ENCODE measurements at regions not wholly inside any gene's neighbourhood (a gene's known extent, or its start where the extent isn't known, plus 50 kb on each side); places are given as distances from the start of the nearest gene placed in this dataset.

GRCh38 chr5:30698217-30698616 is 495.3 kb upstream of the CDH6 start:
- DNase-seq, result no peak

DNA sequence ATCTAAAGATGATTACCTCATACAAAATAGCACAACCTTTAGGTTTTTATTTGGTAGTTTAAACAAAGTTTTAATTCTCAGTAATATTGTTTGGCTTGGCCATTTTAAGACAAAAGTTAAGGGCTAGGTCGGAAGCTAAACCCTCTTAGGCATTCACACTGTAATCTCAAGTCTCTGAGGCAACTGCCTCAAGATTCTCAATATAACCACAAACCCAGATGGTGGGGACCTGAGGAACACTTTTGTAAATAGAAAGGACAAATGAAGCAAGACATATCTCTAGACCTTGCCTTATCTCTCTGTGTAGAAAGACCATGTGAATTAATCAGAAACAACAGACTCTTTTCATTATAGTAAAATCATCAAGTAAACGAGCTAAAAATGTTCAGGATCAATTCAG is 500.2 kb upstream of the CDH6 start:
- DNase-seq, result no peak

DNA sequence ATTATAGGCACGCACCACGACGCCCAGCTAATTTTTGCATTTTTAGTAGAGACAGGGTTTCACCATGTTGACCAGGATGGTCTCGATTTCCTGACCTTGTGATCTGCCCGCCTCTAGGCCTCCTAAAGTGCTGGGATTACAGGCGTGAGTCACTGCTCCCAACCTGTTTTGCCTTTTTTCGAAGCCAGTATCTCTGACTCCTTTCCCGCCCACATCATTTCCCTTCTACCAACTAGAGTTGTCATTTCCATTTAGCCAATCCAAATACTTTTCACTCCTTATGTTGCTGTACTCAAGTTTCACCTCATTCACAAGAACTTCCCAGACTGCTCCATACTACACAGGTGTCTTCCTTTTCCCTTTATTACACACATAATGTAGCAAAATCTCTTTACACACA is 502.6 kb upstream of the CDH6 start:
- DNase-seq, result no peak

DNA sequence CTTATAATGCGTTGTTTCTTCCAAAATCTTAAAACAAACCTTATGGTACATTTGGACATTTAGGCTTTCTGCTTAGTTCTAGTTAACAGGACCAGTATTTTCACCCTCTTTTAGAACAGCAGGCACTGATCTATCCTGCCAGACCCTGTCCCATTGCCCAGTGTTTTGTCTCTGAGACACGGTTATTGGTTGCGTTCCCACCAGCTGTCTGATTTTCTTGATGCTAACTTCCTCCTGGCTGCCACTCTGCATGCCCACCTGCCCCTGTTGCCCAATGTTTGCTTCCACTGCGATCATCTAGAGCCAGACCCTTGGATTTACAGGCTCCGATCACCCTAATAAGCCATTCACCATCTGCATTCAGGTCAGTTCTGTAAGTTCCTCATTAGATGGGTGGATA is 506.0 kb upstream of the CDH6 start:
- DNase-seq, result no peak

DNA sequence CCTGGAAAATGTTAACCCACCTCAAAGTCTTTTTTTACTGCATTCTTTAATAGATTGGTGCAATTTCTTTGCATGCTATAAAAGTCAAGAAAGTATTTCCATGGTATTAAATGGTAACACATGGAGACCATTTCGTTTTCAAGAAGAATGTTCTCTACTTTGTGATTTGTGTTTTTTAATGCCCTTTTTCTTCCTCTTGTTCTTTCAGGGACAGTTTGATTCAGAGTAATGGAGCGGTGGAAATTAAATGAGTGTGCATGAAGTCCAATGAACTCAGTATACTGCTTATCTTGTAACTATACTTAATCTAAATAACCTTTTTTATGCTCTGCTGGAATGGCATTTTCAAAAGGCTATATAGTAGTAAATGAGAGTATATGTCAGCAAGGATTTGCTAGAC is 507.0 kb upstream of the CDH6 start:
- no peak for DNase-seq

GRCh38 chr5:30676223-30676840 is 517.2 kb upstream of the CDH6 start:
- no peak for DNase-seq

GRCh38 chr5:30667293-30667692 is 526.2 kb upstream of the CDH6 start:
- no peak for DNase-seq

DNA sequence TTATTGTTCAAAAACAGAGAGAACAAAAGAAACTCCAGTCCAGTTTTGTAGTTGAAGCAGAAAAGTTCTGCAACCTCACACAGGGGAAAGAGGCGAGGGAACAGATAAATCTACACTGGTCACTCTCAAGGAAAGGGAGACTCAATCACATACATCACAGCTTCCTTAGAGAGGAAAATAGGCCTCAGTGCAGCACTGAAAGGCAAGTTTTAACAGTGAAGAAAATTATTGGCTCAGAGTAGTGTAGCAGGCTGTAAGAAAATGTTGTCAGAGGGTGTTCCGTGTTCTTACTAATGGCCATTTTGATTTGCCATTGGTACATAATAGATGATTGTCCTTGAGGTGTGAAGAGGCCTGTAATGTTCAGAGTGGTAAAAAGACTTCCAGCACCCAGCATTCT is 530.0 kb upstream of the CDH6 start:
- DNase-seq, result no peak

DNA sequence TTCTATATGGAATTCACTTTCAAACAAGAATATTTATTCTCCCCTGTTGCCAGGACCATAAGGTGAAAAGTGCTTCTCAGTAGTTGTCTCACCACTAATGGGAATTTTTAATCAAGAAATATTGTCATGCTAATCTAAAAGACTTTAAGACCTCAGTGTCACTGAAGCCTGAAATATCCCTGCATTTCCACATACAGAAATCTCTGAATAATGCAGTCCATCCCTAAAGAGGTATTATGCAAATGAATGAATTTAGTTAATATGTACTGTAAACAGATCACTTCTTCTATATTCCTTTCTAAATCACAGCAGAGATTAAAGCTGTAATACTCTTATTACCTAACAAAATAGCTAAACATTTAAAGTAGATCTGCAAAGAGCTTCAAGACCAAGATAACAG is 531.1 kb upstream of the CDH6 start:
- no peak for DNase-seq

DNA sequence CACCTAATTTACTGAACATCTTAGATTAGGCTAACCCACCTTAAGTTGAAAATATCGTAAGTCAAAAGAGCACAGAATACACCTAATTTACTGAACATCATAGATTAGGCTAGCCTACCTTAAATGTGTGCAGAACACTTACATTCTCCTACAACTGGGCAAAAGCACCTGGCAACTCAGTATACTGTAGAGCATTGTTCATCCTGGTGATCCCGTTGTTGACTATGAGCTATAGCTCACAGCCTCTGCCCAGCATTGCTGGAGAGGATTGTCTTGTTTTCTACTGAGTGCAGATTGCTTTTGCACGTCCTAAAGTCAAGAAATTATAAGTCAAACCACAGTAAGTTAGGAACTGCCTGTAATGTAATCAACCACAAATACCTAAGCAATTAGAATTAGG is 531.8 kb upstream of the CDH6 start:
- no peak for DNase-seq

DNA sequence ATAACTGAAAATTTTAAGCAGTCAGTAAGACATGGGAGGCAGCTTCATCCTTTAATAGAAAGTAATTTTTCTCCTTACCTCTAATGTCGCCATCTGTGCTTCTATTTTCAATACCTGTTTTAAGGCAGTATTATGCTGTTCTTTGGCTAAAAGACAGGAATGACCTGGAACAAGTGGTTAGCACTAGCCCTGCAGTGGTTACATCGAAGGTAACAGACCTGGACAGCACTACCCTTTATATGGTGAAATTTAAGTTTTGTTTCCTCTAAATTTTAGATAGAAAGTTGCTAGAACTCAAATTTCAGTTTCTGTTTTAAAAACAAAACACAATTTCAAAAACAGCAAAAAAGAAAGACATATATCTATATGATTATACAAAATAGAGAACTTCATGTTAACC is 534.1 kb upstream of the CDH6 start:
- no peak for DNase-seq

- DNase-seq, result no peak
These were observed 543.2 kb upstream of the CDH6 start for GRCh38 chr5:30650311-30650710.

DNA sequence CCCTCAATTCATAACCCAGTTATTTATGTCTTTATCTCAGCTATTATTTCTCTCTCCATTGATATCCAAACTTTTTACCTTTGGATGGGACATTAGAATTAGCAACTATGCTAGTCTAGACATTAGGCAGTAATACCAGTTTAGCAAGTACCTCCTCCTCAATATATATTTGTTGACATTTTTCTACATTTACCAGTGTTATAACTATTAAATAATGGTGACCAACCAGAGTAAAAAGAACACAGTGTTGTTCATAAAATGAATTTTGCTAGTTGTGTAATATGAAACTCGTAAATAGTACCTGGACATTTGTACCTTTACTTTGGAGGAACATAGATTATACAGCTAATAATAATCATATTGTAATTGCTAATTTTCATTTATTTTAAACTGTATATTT is 554.6 kb upstream of the CDH6 start:
- no peak for DNase-seq

GRCh38 chr5:30627945-30628344 is 565.5 kb upstream of the CDH6 start:
- DNase-seq, result no peak

DNA sequence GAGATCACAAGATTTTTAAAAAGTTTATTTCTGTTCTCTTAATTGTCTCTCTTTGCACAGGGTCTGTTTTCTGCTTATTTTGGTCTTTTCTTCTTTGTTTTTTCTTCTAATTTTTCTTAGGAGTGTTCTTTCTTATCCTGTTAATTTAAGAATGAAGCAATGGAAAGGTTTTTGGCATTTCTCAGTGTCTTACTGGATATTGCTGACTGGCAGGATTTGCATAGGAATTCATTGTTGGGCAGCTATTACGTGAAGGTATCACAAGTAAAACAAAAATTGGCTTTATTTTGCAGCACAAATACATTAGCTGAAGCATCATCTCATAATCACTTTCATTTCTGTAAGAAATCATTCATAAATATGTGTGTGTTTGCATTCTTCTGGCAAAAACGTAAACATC is 566.9 kb upstream of the CDH6 start:
- DNase-seq, result no peak

DNA sequence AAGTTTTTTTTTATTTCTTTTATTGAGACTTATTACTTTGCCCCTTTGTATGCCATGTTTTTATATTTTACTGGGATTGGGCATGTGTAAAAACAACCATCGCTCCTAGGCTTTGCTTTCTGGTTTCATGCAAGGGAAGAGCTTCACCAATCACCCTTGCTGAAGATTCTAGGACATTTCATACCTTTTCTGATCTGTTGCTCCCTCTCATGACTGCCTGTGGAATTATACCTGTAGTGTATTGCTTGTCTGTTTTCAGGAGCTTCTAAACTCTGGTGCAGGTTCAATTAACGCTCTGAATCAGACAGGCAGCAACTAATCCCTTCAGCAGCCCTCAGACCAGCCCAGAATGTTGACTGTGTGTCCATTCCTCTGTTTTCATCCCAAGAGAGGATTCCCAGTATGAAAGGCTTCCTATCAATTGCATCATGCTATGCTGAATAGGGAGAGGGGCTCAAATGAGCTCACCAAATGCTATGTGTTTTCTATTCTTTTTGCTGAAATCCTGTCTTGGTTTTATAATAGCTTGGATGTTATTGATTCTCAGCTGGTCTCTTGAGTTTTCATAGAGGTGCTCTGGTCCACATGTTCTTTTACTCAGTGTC is 572.9 kb upstream of the CDH6 start:
- no peak for DNase-seq

DNA sequence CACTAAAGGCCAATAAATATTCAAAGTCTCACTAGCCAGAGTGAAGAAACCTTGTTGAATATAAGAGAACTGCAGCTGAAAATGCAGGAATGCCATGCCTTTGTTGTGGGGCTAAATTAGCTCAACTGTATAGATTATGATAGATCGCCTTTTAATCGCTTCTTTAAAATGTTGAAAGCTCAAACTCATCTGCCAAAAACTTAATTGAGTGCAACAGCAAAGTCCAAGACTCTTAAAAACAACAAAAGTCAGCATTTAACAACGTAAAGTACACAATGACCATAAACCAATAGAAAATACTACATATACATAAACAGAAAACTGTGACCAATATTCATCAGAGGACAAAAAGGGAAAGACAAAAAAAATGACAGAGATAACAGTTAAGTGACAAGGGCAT is 585.0 kb upstream of the CDH6 start:
- no peak for DNase-seq

DNA sequence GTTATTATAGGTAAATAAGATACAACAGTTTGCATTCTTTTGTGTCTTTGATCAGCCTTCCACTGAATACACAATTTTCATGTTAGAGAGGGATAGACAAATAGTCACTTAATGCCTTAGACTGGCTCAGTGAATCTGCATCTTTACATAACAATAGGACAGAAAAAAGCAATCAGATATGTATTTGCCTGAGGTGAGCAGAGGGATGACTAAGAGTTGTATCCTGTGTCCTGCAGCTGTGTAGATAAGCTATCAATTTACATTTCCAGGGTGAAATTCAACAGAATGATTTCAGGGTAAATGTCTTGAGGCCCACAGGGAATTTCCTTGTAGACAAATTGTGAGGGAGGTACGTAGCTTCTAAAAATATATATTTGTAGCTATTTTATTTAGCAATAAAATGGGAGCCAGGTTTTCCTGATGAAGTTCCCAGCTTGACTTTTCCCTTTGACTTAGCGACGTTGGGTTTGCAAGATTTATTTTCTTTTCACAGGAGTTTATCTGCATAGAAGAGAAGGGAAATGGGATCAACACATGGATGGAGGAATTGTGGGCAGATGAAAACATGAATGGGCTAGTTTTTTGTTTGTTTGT is 586.1 kb upstream of the CDH6 start:
- DNase-seq, result no peak

GRCh38 chr5:30605693-30606268 is 587.7 kb upstream of the CDH6 start:
- no peak for DNase-seq

- DNase-seq, result no peak
These were observed 588.7 kb upstream of the CDH6 start for GRCh38 chr5:30604648-30605262.

DNA sequence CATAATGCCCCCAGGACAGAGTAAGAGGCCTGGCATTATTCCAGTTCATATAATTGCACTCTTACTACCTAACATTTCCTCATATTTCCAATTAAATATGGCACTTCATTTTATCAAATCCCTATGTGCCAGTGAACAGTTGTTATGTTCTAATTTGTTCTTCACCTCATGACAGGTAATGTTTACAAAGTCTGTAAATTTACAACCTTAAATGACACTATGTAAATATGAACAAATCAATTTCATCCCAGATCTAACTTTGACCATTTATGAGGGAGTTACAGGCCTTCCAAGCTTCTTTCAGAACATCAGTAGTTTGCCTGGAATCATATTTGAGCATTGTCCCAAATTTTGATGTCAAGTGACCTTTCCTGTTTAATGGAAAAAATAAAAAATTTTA is 592.6 kb upstream of the CDH6 start:
- DNase-seq, result no peak

- DNase-seq, result no peak
These were observed 596.9 kb upstream of the CDH6 start for GRCh38 chr5:30596495-30597064.

DNA sequence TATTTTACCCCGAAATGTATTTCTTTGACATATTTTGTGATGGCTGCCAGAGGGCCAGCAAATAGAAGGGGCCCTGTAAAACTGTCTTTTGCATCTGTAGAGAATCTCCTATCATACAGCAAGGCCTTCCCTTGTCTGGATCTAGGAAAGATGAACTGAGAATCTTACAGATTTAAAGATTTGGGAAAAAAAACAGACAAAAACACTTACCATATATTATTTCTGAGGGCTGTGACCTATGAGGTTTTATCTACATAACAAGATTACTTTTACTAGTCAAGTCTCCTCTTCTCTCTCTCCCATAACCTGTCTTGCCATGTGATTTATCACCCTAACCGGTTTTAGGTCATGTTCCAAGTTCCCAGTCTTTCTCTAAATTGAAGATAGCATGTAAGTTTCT is 599.2 kb upstream of the CDH6 start:
- no peak for DNase-seq

GRCh38 chr5:30592833-30593232 is 600.7 kb upstream of the CDH6 start:
- no peak for DNase-seq
